OCI-LY7 (cell line): ENCODE measurements at regions not wholly inside any gene's neighbourhood (a gene's known extent, or its start where the extent isn't known, plus 50 kb on each side); places are given as distances from the start of the nearest gene placed in this dataset.

Experiments
- BruUV-seq: library from RNA; stranded (reverse); fragments of 400-500 nt; replicated peaks from 2 replicates; lab custom pipeline; 2021; lab: Mats Ljungman, UMichigan
- CTCF ChIA-PET: fragments of 300-600 bp; sonication (Branson Sonifier 250); formaldehyde crosslinking; loops from one replicate; lab custom pipeline; 2022; ENCODE audit warnings: antibody characterized with exemption; ENCODE audit not compliant: unreplicated experiment; lab: Charles Lee
- POLR2A ChIA-PET: fragments of 300-600 bp; sonication (Branson Sonifier 250); formaldehyde crosslinking; loops from one replicate; lab custom pipeline; 2022; ENCODE audit warnings: antibody characterized with exemption; lab: Charles Lee
- DNase-seq: peaks from one replicate; pipeline ENCODE4 v3.0.0-alpha.2; 2015; ENCODE audit warnings: low spot score
- H2AFZ ChIP-seq: fragments of 200-600 bp; sonication (generic), shearing (Covaris generic); 2 replicates; pipeline ENCODE4 v1.6.1; 2014; ENCODE audit warnings: mild to moderate bottlenecking, antibody characterized with exemption, low read length, moderate library complexity
- H3K27ac ChIP-seq: fragments of 200-600 bp; sonication (generic); 2 replicates; pipeline ENCODE4 v1.5.1; 2014; ENCODE audit warnings: mixed run types, low read depth, mild to moderate bottlenecking, moderate library complexity, low read length, inconsistent platforms; ENCODE audit not compliant: poor library complexity, severe bottlenecking
- H3K36me3 ChIP-seq: fragments of 200-600 bp; sonication (generic); 2 replicates; pipeline ENCODE4 v1.6.1; 2014; ENCODE audit warnings: mild to moderate bottlenecking, antibody characterized with exemption, low read length, moderate library complexity, mixed read lengths; ENCODE audit not compliant: insufficient read depth
- H3K4me1 ChIP-seq: fragments of 200-600 bp; sonication (generic); 2 replicates; pipeline ENCODE4 v1.5.1; 2014; ENCODE audit warnings: mild to moderate bottlenecking, low read length; ENCODE audit not compliant: insufficient read depth, poor library complexity, severe bottlenecking
- H3K4me2 ChIP-seq: fragments of 200-600 bp; sonication (generic); 2 replicates; pipeline ENCODE4 v1.6.1; 2014; ENCODE audit warnings: mild to moderate bottlenecking, low read length
- H3K4me3 ChIP-seq: fragments of 200-600 bp; sonication (generic); 2 replicates; pipeline ENCODE4 v1.5.1; 2014; ENCODE audit warnings: mild to moderate bottlenecking, low read depth, low read length; ENCODE audit not compliant: poor library complexity, severe bottlenecking
- H3K79me2 ChIP-seq: fragments of 200-600 bp; sonication (generic); 2 replicates; pipeline ENCODE4 v1.6.1; 2016; ENCODE audit warnings: low read depth, mild to moderate bottlenecking, low read length, moderate library complexity, mixed read lengths; ENCODE audit not compliant: insufficient read depth
- H3K9me2 ChIP-seq: fragments of 200-600 bp; sonication (generic); 2 replicates; pipeline ENCODE4 v1.6.1; 2016; ENCODE audit warnings: mild to moderate bottlenecking, low read length, mixed read lengths; ENCODE audit not compliant: insufficient read depth
- H3K9me3 ChIP-seq: fragments of 200-600 bp; sonication (generic); 2 replicates; pipeline ENCODE4 v1.6.1; 2014; ENCODE audit warnings: mild to moderate bottlenecking, mixed run types, low read length, mixed read lengths
- H4K20me1 ChIP-seq: fragments of 200-600 bp; sonication (generic); 2 replicates; pipeline ENCODE4 v1.6.1; 2014; ENCODE audit warnings: mild to moderate bottlenecking, antibody characterized with exemption, low read length, moderate library complexity, mixed read lengths; ENCODE audit not compliant: insufficient read depth
- EZH2phosphoT487 ChIP-seq: fragments of 200-600 bp; sonication (generic); IDR thresholded peaks from 2 replicates; pipeline ENCODE4 v1.6.1; 2018; ENCODE audit warnings: low read depth, borderline replicate concordance, mild to moderate bottlenecking, mixed run types, antibody characterized with exemption, low read length, moderate library complexity, mixed read lengths
- intact Hi-C: fragments of 100-400 bp; cut with micrococcal nuclease; formaldehyde crosslinking; loops from one replicate; pipeline ENCODE4 v1.10.0; 2022; ENCODE audit not compliant: unreplicated experiment
- TF ChIP-seq, protein P1 (sequence below): fragments of 200-600 bp; sonication (generic); conservative IDR thresholded peaks from 2 replicates; pipeline ENCODE4 v1.5.1; 2014; ENCODE audit warnings: mild to moderate bottlenecking, antibody characterized with exemption, low read length, moderate library complexity, mixed read lengths

GRCh38 chr3:168459226-168459784, 363.6 kb upstream of the GOLIM4 start:
- Histone ChIP-seq H3K4me2 (no peak overlapping the region), H3K9me3 (no peaks in the 10 kb centered on the region), H3K36me3 (no peaks in the 10 kb centered on the region), H3K27ac (no peak overlapping the region), H3K4me3 (no peak overlapping the region), H2AFZ (no peak overlapping the region), H4K20me1 (no peaks in the 10 kb centered on the region), H3K4me1 (no peaks in the 10 kb centered on the region), H3K79me2 (no peaks in the 10 kb centered on the region), H3K9me2 (no peaks in the 10 kb centered on the region)
- ChIA-PET POLR2A (interaction anchor here (0.6 to 0.7 kb wide), 2 partner anchors 137 to 844 kb away, joined by 3 read pairs; no protein-coding TSS in a partner anchor), CTCF (no interaction called here)
- TF ChIP-seq, protein P1, sequence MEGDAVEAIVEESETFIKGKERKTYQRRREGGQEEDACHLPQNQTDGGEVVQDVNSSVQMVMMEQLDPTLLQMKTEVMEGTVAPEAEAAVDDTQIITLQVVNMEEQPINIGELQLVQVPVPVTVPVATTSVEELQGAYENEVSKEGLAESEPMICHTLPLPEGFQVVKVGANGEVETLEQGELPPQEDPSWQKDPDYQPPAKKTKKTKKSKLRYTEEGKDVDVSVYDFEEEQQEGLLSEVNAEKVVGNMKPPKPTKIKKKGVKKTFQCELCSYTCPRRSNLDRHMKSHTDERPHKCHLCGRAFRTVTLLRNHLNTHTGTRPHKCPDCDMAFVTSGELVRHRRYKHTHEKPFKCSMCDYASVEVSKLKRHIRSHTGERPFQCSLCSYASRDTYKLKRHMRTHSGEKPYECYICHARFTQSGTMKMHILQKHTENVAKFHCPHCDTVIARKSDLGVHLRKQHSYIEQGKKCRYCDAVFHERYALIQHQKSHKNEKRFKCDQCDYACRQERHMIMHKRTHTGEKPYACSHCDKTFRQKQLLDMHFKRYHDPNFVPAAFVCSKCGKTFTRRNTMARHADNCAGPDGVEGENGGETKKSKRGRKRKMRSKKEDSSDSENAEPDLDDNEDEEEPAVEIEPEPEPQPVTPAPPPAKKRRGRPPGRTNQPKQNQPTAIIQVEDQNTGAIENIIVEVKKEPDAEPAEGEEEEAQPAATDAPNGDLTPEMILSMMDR: no peak
- no peak for TF ChIP-seq EZH2phosphoT487
- intact Hi-C loops: no loop called here
- DNase-seq: no peak
- BruUV-seq: no TSS peak

- Histone ChIP-seq H2AFZ (no peak overlapping the region), H3K4me2 (no peak overlapping the region), H3K4me3 (no peak overlapping the region), H3K27ac (no peak overlapping the region), H3K36me3 (no peaks in the 10 kb centered on the region), H3K9me3 (no peaks in the 10 kb centered on the region), H3K4me1 (no peaks in the 10 kb centered on the region), H3K9me2 (no peaks in the 10 kb centered on the region), H4K20me1 (no peaks in the 10 kb centered on the region), H3K79me2 (no peaks in the 10 kb centered on the region)
- no TSS peak for BruUV-seq
- ChIA-PET CTCF (no interaction called here), POLR2A (no interaction called here)
- no peak for TF ChIP-seq EZH2phosphoT487
- TF ChIP-seq, protein P1: no peak
- no peak for DNase-seq
- intact Hi-C loops: no loop called here
These were observed 362.3 kb upstream of the GOLIM4 start for GRCh38 chr3:168457954-168458539.

GRCh38 chr3:168455814-168456213, 360.1 kb upstream of the GOLIM4 start:
- no peak overlapping the region for H2AFZ ChIP-seq
- POLR2A ChIA-PET: no interaction called here
- H3K9me3 ChIP-seq: no peaks in the 10 kb centered on the region

More at GRCh38 chr3:168455814-168456213, 360.1 kb upstream of the GOLIM4 start:
- no peak overlapping the region for H3K4me3 ChIP-seq
- H3K4me1 ChIP-seq: no peaks in the 10 kb centered on the region
- H3K27ac ChIP-seq: no peak overlapping the region
- no peaks in the 10 kb centered on the region for H3K79me2 ChIP-seq
- no peaks in the 10 kb centered on the region for H3K36me3 ChIP-seq
- no peaks in the 10 kb centered on the region for H4K20me1 ChIP-seq
- CTCF ChIA-PET: no interaction called here
- H3K4me2 ChIP-seq: no peak overlapping the region
- BruUV-seq: no TSS peak
- no peaks in the 10 kb centered on the region for H3K9me2 ChIP-seq
- TF ChIP-seq EZH2phosphoT487: no peak
- TF ChIP-seq, protein P1: no peak
- intact Hi-C loops: no loop called here
- DNase-seq: no peak
